ENCODE measurements at regions not wholly inside any gene's neighbourhood (a gene's known extent, or its start where the extent isn't known, plus 50 kb on each side); places are given as distances from the start of the nearest gene placed in this dataset.

GRCh38 chr9:6078382-6079105 lies 63.1 kb upstream of the RANBP6 start:
- TF ChIP-seq, protein P1, sequence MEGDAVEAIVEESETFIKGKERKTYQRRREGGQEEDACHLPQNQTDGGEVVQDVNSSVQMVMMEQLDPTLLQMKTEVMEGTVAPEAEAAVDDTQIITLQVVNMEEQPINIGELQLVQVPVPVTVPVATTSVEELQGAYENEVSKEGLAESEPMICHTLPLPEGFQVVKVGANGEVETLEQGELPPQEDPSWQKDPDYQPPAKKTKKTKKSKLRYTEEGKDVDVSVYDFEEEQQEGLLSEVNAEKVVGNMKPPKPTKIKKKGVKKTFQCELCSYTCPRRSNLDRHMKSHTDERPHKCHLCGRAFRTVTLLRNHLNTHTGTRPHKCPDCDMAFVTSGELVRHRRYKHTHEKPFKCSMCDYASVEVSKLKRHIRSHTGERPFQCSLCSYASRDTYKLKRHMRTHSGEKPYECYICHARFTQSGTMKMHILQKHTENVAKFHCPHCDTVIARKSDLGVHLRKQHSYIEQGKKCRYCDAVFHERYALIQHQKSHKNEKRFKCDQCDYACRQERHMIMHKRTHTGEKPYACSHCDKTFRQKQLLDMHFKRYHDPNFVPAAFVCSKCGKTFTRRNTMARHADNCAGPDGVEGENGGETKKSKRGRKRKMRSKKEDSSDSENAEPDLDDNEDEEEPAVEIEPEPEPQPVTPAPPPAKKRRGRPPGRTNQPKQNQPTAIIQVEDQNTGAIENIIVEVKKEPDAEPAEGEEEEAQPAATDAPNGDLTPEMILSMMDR (IDR thresholded peaks at IDR 0.05): no peak
- no peak for TF ChIP-seq POLR2A (IDR thresholded peaks at IDR 0.05)

All from Peyer's patch (tissue), 4 donors.